B cell (primary cell): ENCODE measurements at regions not wholly inside any gene's neighbourhood (a gene's known extent, or its start where the extent isn't known, plus 50 kb on each side); places are given as distances from the start of the nearest gene placed in this dataset.

Experiments
- ATAC-seq: fragments of 200-7000 bp; cut with Tn5 transposase; one replicate; pipeline ENCODE4 v1.10.0; 2021; ENCODE audit warnings: low read depth, mild to moderate bottlenecking, moderate number of reproducible peaks, moderate library complexity
- CTCF ChIA-PET: fragments of 350-600 bp; sonication (Branson Sonifier 250); formaldehyde crosslinking; loops from one replicate; lab custom pipeline; 2021; ENCODE audit warnings: antibody characterized with exemption, inconsistent platforms; lab: Charles Lee
- POLR2A ChIA-PET: fragments of 350-600 bp; sonication (Branson Sonifier 250); formaldehyde crosslinking; loops from one replicate; lab custom pipeline; 2021; ENCODE audit warnings: antibody characterized with exemption; lab: Charles Lee
- DNase-seq: peaks from one replicate; pipeline ENCODE4 v3.0.0; 2013
- H2AFZ ChIP-seq: 2 replicates; pipeline ENCODE4 v1.6.1; 2012; ENCODE audit warnings: mild to moderate bottlenecking, low read depth, low read length; ENCODE audit not compliant: insufficient read depth, poor library complexity, severe bottlenecking
- H3K27ac ChIP-seq, 2 donors: 1 replicate in 1 of 2; 2 replicates in 1 of 2; pipeline ENCODE4 v1.5.1; 2012 to 2013; ENCODE audit warnings: low read length in 2 of 2, mild to moderate bottlenecking in 2 of 2, moderate library complexity in 1 of 2
- H3K27me3 ChIP-seq, 4 experiments: fragments of 200-600 bp in 1 of 4; sonication (generic) in 1 of 4; replicated peaks in 1 of 4; 1 replicate in 2 of 4; 2 replicates in 2 of 4; pipeline versions ENCODE4 v1.6.1 to v1.7.0; 2013 to 2016; ENCODE audit warnings: low read length in 3 of 4, mild to moderate bottlenecking in 2 of 4, mixed read lengths in 1 of 4, moderate library complexity in 1 of 4; ENCODE audit not compliant: insufficient read depth in 4 of 4, control insufficient read depth in 3 of 4; ENCODE audit errors: control extremely low read depth in 1 of 4
- H3K36me3 ChIP-seq, 2 experiments: replicated peaks in 1 of 2; 1 replicate in 1 of 2; 2 replicates in 1 of 2; pipeline versions ENCODE4 v1.6.1 to v1.7.1; 2013; ENCODE audit warnings: low read length in 1 of 2; ENCODE audit not compliant: insufficient read depth in 2 of 2, control insufficient read depth in 1 of 2; ENCODE audit errors: control extremely low read depth in 1 of 2, extremely low read depth in 1 of 2
- H3K4me1 ChIP-seq, 2 donors: fragments of 200-600 bp in 1 of 2; sonication (generic) in 1 of 2; 1 replicate in 1 of 2; 2 replicates in 1 of 2; pipeline versions ENCODE4 v1.5.1 to v1.6.1; 2013 to 2017; ENCODE audit warnings: low read length in 2 of 2; ENCODE audit not compliant: control insufficient read depth in 2 of 2, insufficient read depth in 2 of 2
- H3K4me2 ChIP-seq: replicated peaks from 2 replicates; pipeline ENCODE3; 2012; ENCODE audit warnings: mild to moderate bottlenecking, low read depth, low read length; ENCODE audit not compliant: poor library complexity, severe bottlenecking
- H3K4me3 ChIP-seq, 5 experiments: fragments of 200-600 bp in 1 of 5; sonication (generic) in 1 of 5; 1 replicate in 3 of 5; 2 replicates in 2 of 5; pipeline versions ENCODE4 v1.5.1 to v1.7.0; 2011 to 2016; ENCODE audit warnings: low read length in 4 of 5, mild to moderate bottlenecking in 4 of 5, low read depth in 2 of 5, control low read depth in 1 of 5, moderate library complexity in 1 of 5; ENCODE audit not compliant: insufficient read depth in 1 of 5; ENCODE audit errors: control extremely low read depth in 1 of 5, extremely low read depth in 1 of 5
- H3K79me2 ChIP-seq: fragments of 200-600 bp; sonication (generic); one replicate; pipeline ENCODE4 v1.6.0; 2016; ENCODE audit warnings: low read length; ENCODE audit not compliant: control insufficient read depth, insufficient read depth
- H3K9ac ChIP-seq: fragments of 200-600 bp; sonication (generic); 2 replicates; pipeline ENCODE4 v1.6.1; 2017; ENCODE audit warnings: mild to moderate bottlenecking, low read length, moderate library complexity
- H3K9me3 ChIP-seq, 3 donors: one replicate each; pipeline versions ENCODE4 v1.6.1 to v1.7.1; 2013; ENCODE audit warnings: low read length in 2 of 3; ENCODE audit not compliant: control insufficient read depth in 2 of 3, insufficient read depth in 1 of 3; ENCODE audit errors: control extremely low read depth in 1 of 3
- H4K20me1 ChIP-seq: 2 replicates; pipeline ENCODE4 v1.6.0; 2012; ENCODE audit warnings: mild to moderate bottlenecking, low read length; ENCODE audit not compliant: insufficient read depth, control insufficient read depth, poor library complexity, severe bottlenecking
- H3K27ac Mint-ChIP-seq: one replicate; pipeline ENCODE4 v1.8.0; 2021; ENCODE audit warnings: mixed read lengths
- H3K27me3 Mint-ChIP-seq: one replicate; pipeline ENCODE4 v1.8.0; 2021; ENCODE audit warnings: mixed read lengths
- H3K4me1 Mint-ChIP-seq: one replicate; pipeline ENCODE4 v1.8.0; 2021; ENCODE audit warnings: mixed read lengths
- H3K4me3 Mint-ChIP-seq: one replicate; pipeline ENCODE4 v1.8.0; 2021; ENCODE audit warnings: mixed read lengths
- H3K9me3 Mint-ChIP-seq: one replicate; pipeline ENCODE4 v1.8.0; 2022; ENCODE audit warnings: mixed read lengths; ENCODE audit not compliant: insufficient read depth
- CTCF ChIP-seq: fragments of 200-600 bp; IDR thresholded peaks from one replicate; pipeline ENCODE4 v1.8.0; 2022; ENCODE audit warnings: antibody characterized with exemption, mild to moderate bottlenecking
- EZH2 ChIP-seq: IDR thresholded peaks from 2 replicates; pipeline ENCODE4 v1.6.1; 2012; ENCODE audit warnings: borderline replicate concordance, low read depth, mild to moderate bottlenecking, moderate library complexity, low read length; ENCODE audit not compliant: insufficient read depth, poor library complexity, severe bottlenecking
- WGBS: methylation state at CpG from one replicate; pipeline ENCODE4 v1.1.5; 2013; ENCODE audit warnings: missing lambda C conversion rate; ENCODE audit not compliant: insufficient coverage; 5-methylcytosine and 5-hydroxymethylcytosine counted together
- intact Hi-C: fragments of 100-400 bp; cut with micrococcal nuclease; formaldehyde crosslinking; loops from one replicate; pipeline ENCODE4 v1.10.0; 2022

GRCh38 chr2:224325941-224326340, 76.0 kb downstream of the FAM124B start:
- Histone ChIP-seq H3K36me3 (no peaks in the 10 kb centered on the region), H3K4me2 (no peak overlapping the region), H3K27ac (no peak overlapping the region), H3K4me1 (no peaks in the 10 kb centered on the region), H3K9ac (no peak overlapping the region), H4K20me1 (no peaks in the 10 kb centered on the region), H3K9me3 (no peaks in the 10 kb centered on the region), H2AFZ (no peak overlapping the region), H3K79me2 (no peaks in the 10 kb centered on the region), H3K27me3 (peaks cover 0 to 14% (median 6%) of the 10 kb centered on the region in 4 experiments), H3K4me3 (no peak overlapping the region)
- Mint-ChIP-seq H3K27me3 (peaks cover 46% of the 10 kb centered on the region), H3K4me3 (no peak overlapping the region), H3K9me3 (no peaks in the 10 kb centered on the region), H3K4me1 (no peaks in the 10 kb centered on the region), H3K27ac (no peak overlapping the region)
- ATAC-seq: no peak
- no CpG with 5 or more reads among the region's 1 CpG for WGBS
- ChIA-PET CTCF (no interaction called here), POLR2A (no interaction called here)
- no peak for DNase-seq
- intact Hi-C loops: no loop called here
- no peak for TF ChIP-seq CTCF
- TF ChIP-seq EZH2: no peak

GRCh38 chr2:224324604-224325003, 77.3 kb downstream of the FAM124B start:
- intact Hi-C loops: no loop called here
- Histone ChIP-seq H3K9ac (no peak overlapping the region), H3K4me3 (no peak overlapping the region), H3K4me2 (no peak overlapping the region), H3K79me2 (no peaks in the 10 kb centered on the region), H3K9me3 (no peaks in the 10 kb centered on the region), H3K27me3 (peaks cover 0 to 14% (median 6%) of the 10 kb centered on the region in 4 experiments), H3K36me3 (no peaks in the 10 kb centered on the region), H2AFZ (no peak overlapping the region), H4K20me1 (no peaks in the 10 kb centered on the region), H3K4me1 (no peaks in the 10 kb centered on the region), H3K27ac (no peak overlapping the region)
- WGBS: 94% methylated on average over 4 of the region's 5 CpGs
- ATAC-seq (no peak), DNase-seq (no peak)
- TF ChIP-seq CTCF (no peak), EZH2 (no peak)
- H3K27me3 Mint-ChIP-seq: peaks cover 47% of the 10 kb centered on the region
- H3K4me1 Mint-ChIP-seq: no peaks in the 10 kb centered on the region
- ChIA-PET CTCF (no interaction called here), POLR2A (no interaction called here)
- no peak overlapping the region for H3K4me3 Mint-ChIP-seq
- H3K9me3 Mint-ChIP-seq: no peaks in the 10 kb centered on the region
- H3K27ac Mint-ChIP-seq: no peak overlapping the region
